Mesothelial cell of epicardium (in vitro differentiated cells): ENCODE measurements at regions not wholly inside any gene's neighbourhood (a gene's known extent, or its start where the extent isn't known, plus 50 kb on each side); places are given as distances from the start of the nearest gene placed in this dataset.

ENCODE experiments used
- DNase-seq, 2 experiments: peaks; one replicate each; pipeline ENCODE4 v3.0.0; 2021; ENCODE audit warnings: low spot score in 2 of 2; ENCODE audit not compliant: unreplicated experiment in 2 of 2
- H3K27ac Mint-ChIP-seq: 2 replicates; pipeline ENCODE4 v1.8.0; 2021; ENCODE audit warnings: mixed read lengths
- H3K27me3 Mint-ChIP-seq: 2 replicates; pipeline ENCODE4 v1.8.0; 2021; ENCODE audit warnings: low read depth, mixed read lengths
- H3K36me3 Mint-ChIP-seq: 2 replicates; pipeline ENCODE4 v1.8.0; 2021; ENCODE audit warnings: mixed read lengths
- H3K4me1 Mint-ChIP-seq: 2 replicates; pipeline ENCODE4 v1.8.0; 2021; ENCODE audit warnings: mixed read lengths
- H3K4me3 Mint-ChIP-seq: 2 replicates; pipeline ENCODE4 v1.8.0; 2021; ENCODE audit warnings: mild to moderate bottlenecking, moderate library complexity, mixed read lengths
- H3K9me3 Mint-ChIP-seq: 2 replicates; pipeline ENCODE4 v1.8.0; 2021; ENCODE audit warnings: mixed read lengths
- TF ChIP-seq, protein P1 (sequence below): fragments of 200-600 bp; sonication (generic); IDR thresholded peaks from one replicate; pipeline ENCODE4 v1.5.0; 2021; ENCODE audit warnings: antibody characterized with exemption; ENCODE audit not compliant: unreplicated experiment

DNA sequence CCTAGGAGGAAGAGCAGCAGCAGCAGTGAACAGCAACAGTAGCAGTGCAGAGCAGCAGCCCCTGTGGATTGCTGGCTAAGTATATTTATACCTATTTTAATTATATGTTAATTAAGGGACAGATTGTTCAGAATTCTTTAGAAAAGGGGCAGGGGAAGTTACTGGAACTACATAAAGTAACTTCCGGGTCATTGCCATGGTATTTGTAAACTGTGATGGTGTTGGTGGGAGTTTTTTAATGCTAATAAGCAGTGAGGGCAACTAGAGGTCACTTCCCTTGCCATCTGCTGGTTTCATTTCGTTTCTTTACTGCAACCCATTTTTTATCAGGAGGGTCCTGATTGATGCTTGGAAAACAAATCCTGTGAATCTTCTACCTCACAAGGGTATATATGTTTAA, 229.8 kb upstream of the PODXL start:
- Mint-ChIP-seq H3K27ac (no peak overlapping the region), H3K4me1 (no peaks in the 10 kb centered on the region), H3K4me3 (no peak overlapping the region), H3K9me3 (peaks cover 10% of the 10 kb centered on the region), H3K27me3 (peaks cover 26% of the 10 kb centered on the region), H3K36me3 (no peaks in the 10 kb centered on the region)
- no peak for DNase-seq
- TF ChIP-seq, protein P1, sequence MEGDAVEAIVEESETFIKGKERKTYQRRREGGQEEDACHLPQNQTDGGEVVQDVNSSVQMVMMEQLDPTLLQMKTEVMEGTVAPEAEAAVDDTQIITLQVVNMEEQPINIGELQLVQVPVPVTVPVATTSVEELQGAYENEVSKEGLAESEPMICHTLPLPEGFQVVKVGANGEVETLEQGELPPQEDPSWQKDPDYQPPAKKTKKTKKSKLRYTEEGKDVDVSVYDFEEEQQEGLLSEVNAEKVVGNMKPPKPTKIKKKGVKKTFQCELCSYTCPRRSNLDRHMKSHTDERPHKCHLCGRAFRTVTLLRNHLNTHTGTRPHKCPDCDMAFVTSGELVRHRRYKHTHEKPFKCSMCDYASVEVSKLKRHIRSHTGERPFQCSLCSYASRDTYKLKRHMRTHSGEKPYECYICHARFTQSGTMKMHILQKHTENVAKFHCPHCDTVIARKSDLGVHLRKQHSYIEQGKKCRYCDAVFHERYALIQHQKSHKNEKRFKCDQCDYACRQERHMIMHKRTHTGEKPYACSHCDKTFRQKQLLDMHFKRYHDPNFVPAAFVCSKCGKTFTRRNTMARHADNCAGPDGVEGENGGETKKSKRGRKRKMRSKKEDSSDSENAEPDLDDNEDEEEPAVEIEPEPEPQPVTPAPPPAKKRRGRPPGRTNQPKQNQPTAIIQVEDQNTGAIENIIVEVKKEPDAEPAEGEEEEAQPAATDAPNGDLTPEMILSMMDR, result no peak

DNA sequence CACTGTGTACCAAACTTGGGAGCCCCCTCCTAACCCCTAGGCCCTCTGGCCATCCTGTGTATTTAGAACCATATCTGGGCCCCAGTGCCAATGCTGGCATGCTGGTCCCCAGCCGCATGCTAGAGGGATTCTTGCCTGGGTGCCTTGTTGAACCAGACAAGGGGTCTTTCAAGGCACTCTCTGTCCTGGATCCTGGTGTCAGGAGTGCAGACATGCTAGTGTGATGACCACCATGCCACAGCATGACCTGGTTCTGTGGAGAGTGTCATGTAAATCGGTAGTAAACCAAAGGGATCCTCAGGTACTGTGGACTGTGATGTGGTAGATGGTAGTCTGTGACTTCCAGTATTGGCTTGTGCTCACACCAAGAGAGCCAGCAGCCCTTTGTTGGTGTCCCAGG, 222.2 kb upstream of the PODXL start:
- Mint-ChIP-seq H3K27ac (no peak overlapping the region), H3K36me3 (no peaks in the 10 kb centered on the region), H3K27me3 (peaks cover 22% of the 10 kb centered on the region), H3K9me3 (peaks cover 4% of the 10 kb centered on the region), H3K4me3 (no peak overlapping the region), H3K4me1 (peaks cover 20% of the 10 kb centered on the region)
- no peak for DNase-seq
- TF ChIP-seq, protein P1, result no peak

DNA sequence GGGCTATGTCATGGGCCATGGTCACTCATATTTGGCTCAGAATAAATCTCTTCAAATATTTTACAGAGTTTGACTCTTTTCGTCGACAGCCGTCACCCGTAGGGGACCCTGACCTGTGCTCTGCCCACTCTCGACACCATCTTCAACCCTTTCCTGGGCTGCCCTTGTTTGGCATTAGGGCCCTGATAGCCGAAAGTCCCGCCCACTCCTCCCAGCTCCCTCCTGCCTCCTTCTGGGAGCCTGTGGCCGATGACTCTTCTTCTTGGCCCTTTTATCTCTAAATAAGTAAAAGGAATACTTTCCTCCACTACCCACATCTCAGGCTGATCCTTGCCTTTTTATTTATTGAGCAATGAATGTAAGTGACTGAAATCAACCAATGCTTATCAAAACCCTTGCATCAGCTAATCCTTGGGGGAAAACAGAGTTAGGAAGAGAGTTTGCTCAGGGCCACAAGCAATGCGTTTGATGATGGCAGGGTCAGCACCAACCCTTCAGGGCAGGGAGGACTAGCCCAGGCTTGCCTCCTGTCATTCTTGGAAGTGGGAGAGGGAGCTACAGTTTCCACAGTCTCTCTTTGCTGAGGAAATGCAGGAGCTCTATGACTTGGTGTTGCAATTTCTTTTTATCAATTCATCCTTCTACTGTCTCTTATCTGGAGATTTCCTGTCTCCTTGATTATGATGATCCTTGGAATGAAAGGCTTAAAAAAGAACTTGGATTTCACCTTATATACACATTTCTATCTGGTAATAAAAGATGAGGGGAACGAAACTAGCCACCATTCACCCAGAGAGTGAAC, 218.2 kb upstream of the PODXL start:
- H3K27ac Mint-ChIP-seq, result peak overlapping the region; percentile 44
- peaks cover 1% of the 10 kb centered on the region for H3K27me3 Mint-ChIP-seq
- peaks cover 4% of the 10 kb centered on the region for H3K9me3 Mint-ChIP-seq
- peaks cover 20% of the 10 kb centered on the region for H3K4me1 Mint-ChIP-seq
- H3K36me3 Mint-ChIP-seq, result no peaks in the 10 kb centered on the region
- DNase-seq, result no peak
- H3K4me3 Mint-ChIP-seq, result no peak overlapping the region
- TF ChIP-seq, protein P1, result no peak

DNA sequence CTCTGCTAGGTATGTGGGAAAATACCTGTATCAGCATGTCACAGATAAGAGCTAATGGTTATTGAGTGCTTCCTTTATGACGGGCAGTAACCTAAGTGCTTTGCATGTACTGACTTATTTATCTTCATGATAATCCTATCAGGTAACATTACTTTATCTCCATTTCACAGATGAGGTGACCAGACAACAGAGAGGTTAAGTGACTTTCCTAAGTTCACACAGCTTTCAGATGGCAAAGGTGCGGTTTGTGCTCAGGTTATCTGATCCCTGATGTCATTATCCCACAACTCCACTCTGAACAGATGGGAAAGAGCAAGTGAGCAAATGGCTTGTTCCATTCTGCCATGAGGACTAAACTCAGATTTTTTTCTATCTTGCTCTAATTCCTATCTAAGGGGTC, 217.0 kb upstream of the PODXL start:
- Mint-ChIP-seq H3K27me3 (peaks cover 3% of the 10 kb centered on the region), H3K4me1 (peaks cover 20% of the 10 kb centered on the region), H3K4me3 (no peak overlapping the region), H3K27ac (no peak overlapping the region), H3K9me3 (peaks cover 4% of the 10 kb centered on the region), H3K36me3 (no peaks in the 10 kb centered on the region)
- TF ChIP-seq, protein P1, result no peak
- no peak for DNase-seq

DNA sequence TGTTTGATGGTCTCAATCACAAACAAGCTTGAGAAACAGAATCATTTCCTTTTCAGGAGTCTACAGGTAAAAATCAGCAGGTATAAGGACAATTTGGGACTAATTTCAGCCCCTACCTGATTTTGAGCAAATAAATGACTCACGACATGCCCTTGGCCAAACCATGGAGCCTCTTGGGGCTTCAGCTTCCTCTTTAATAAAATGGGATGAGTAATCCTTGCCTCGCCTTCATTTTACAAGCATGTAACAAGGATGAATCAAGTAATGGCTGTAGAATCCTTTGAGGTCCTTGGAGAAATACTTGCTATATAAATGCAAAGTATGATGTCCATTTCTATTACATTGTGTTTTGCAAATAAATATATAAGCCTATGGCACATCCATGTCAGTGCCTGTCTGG, 212.8 kb upstream of the PODXL start:
- H3K9me3 Mint-ChIP-seq, result no peaks in the 10 kb centered on the region
- TF ChIP-seq, protein P1, result no peak
- no peaks in the 10 kb centered on the region for H3K36me3 Mint-ChIP-seq
- peaks cover 15% of the 10 kb centered on the region for H3K27me3 Mint-ChIP-seq
- no peak overlapping the region for H3K4me3 Mint-ChIP-seq
- no peak overlapping the region for H3K27ac Mint-ChIP-seq
- peaks cover 5% of the 10 kb centered on the region for H3K4me1 Mint-ChIP-seq
- no peak for DNase-seq
